Testis (tissue), 2 donors: ENCODE measurements at regions not wholly inside any gene's neighbourhood (a gene's known extent, or its start where the extent isn't known, plus 50 kb on each side); places are given as distances from the start of the nearest gene placed in this dataset.

Experiments
- DNase-seq: peaks from one replicate; pipeline ENCODE4 v3.0.0-alpha.2; 2019
- H3K27ac ChIP-seq, 2 donors: fragments of 200-600 bp; sonication (generic); one replicate each; pipeline ENCODE4 v1.5.1; 2019
- H3K27me3 ChIP-seq: fragments of 200-600 bp; sonication (generic); one replicate; pipeline ENCODE4 v1.5.1; 2019
- H3K36me3 ChIP-seq: fragments of 200-600 bp; sonication (generic); one replicate; pipeline ENCODE4 v1.5.1; 2017; ENCODE audit warnings: low read depth; ENCODE audit errors: missing control alignments
- H3K4me1 ChIP-seq: fragments of 200-600 bp; sonication (generic); one replicate; pipeline ENCODE4 v1.5.1; 2019
- H3K4me3 ChIP-seq, 2 donors: fragments of 200-600 bp; sonication (generic); one replicate each; pipeline ENCODE4 v1.5.1; 2017 to 2019
- H3K9me3 ChIP-seq: fragments of 200-600 bp; sonication (generic); one replicate; pipeline ENCODE4 v1.5.1; 2017
- CTCF ChIP-seq, 3 experiments: fragments of 450-650 bp in 2 of 3; fragments of 200-600 bp in 1 of 3; sonication (generic) in 1 of 3; IDR thresholded peaks; one replicate each; pipeline ENCODE4 v1.5.1; 2016 to 2019; ENCODE audit warnings: antibody characterized with exemption in 3 of 3, mild to moderate bottlenecking in 2 of 3, moderate library complexity in 1 of 3
- POLR2A ChIP-seq: fragments of 450-650 bp; IDR thresholded peaks from one replicate; pipeline ENCODE4 v1.6.1; 2017; ENCODE audit warnings: antibody characterized with exemption, mild to moderate bottlenecking, moderate library complexity
- WGBS, 2 donors: methylation state at CpG; one replicate each; pipeline ENCODE4 v1.1.5; 2018; 5-methylcytosine and 5-hydroxymethylcytosine counted together
- intact Hi-C: fragments of 100-400 bp; cut with DNase I; formaldehyde crosslinking; loops from one replicate; pipeline ENCODE4 v1.15.1; 2023; ENCODE audit warnings: low total_unique reads

- Histone ChIP-seq H3K4me3 (no peak overlapping the region), H3K9me3 (no peaks in the 10 kb centered on the region), H3K27ac (no peak overlapping the region), H3K4me1 (peaks cover 19% of the 10 kb centered on the region), H3K27me3 (no peaks in the 10 kb centered on the region), H3K36me3 (no peaks in the 10 kb centered on the region)
- no peak for TF ChIP-seq POLR2A
- TF ChIP-seq CTCF (IDR thresholded peaks at IDR 0.05) = no peak
- WGBS, 2 donors = 51 to 58% methylated on average over 7 of the region's 7 CpGs
- intact Hi-C loops = no loop called here
- DNase-seq = no peak
Observed at GRCh38 chr5:32500181-32500580, 55.6 kb upstream of the ZFR start.

GRCh38 chr5:32499261-32499660 lies 54.7 kb upstream of the ZFR start:
- Histone ChIP-seq H3K4me3 (no peak overlapping the region), H3K27me3 (no peaks in the 10 kb centered on the region), H3K36me3 (no peaks in the 10 kb centered on the region), H3K9me3 (no peaks in the 10 kb centered on the region), H3K4me1 (peaks cover 9% of the 10 kb centered on the region), H3K27ac (no peak overlapping the region)
- no peak for TF ChIP-seq POLR2A
- TF ChIP-seq CTCF (IDR thresholded peaks at IDR 0.05) = no peak
- no peak for DNase-seq
- intact Hi-C loops = no loop called here
- WGBS, 2 donors = 94 to 98% methylated on average over 2 of the region's 2 CpGs

GRCh38 chr5:32498484-32498883 lies 53.9 kb upstream of the ZFR start:
- Histone ChIP-seq H3K4me3 (no peak overlapping the region), H3K27ac (no peak overlapping the region), H3K9me3 (no peaks in the 10 kb centered on the region), H3K36me3 (no peaks in the 10 kb centered on the region), H3K27me3 (no peaks in the 10 kb centered on the region), H3K4me1 (peaks cover 7% of the 10 kb centered on the region)
- intact Hi-C loops = no loop called here
- no peak for TF ChIP-seq POLR2A
- no peak for TF ChIP-seq CTCF (IDR thresholded peaks at IDR 0.05)
- no peak for DNase-seq

GRCh38 chr5:32496104-32496503 lies 51.6 kb upstream of the ZFR start:
- no peak for DNase-seq
- H3K9me3 ChIP-seq = no peaks in the 10 kb centered on the region
- no peak for TF ChIP-seq POLR2A
- TF ChIP-seq CTCF (IDR thresholded peaks at IDR 0.05) = no peak
- intact Hi-C loops = no loop called here
- no peak overlapping the region for H3K27ac ChIP-seq
- WGBS, 2 donors = 88 to 94% methylated on average over 5 of the region's 5 CpGs
- no peaks in the 10 kb centered on the region for H3K4me1 ChIP-seq
- H3K4me3 ChIP-seq = no peak overlapping the region
- H3K36me3 ChIP-seq = no peaks in the 10 kb centered on the region
- no peaks in the 10 kb centered on the region for H3K27me3 ChIP-seq

GRCh38 chr5:32494827-32495226 lies 50.3 kb upstream of the ZFR start:
- TF ChIP-seq CTCF (IDR thresholded peaks at IDR 0.05) (no peak), POLR2A (no peak)
- peaks cover 3% of the 10 kb centered on the region for H3K4me1 ChIP-seq
- no peaks in the 10 kb centered on the region for H3K36me3 ChIP-seq
- intact Hi-C loops = loop anchor here (5.0 kb wide), 1 partner anchor 92 kb away; the partner anchor contains the start of gene SUB1
- no peak for DNase-seq
- no peak overlapping the region for H3K27ac ChIP-seq
- no peak overlapping the region for H3K4me3 ChIP-seq
- no peaks in the 10 kb centered on the region for H3K27me3 ChIP-seq
- H3K9me3 ChIP-seq = no peaks in the 10 kb centered on the region
- WGBS, 2 donors = 91 to 96% methylated on average over 6 of the region's 6 CpGs
